NCI-H2107 treated with DMSO at 0.1 percent for 48 hours (cell line): ENCODE measurements at regions not wholly inside any gene's neighbourhood (a gene's known extent, or its start where the extent isn't known, plus 50 kb on each side); places are given as distances from the start of the nearest gene placed in this dataset.

Experiments used
- DNase-seq: peaks from one replicate; lab custom pipeline; 2025; ENCODE audit not compliant: unreplicated experiment; lab: John Stamatoyannopoulos, UW

DNA sequence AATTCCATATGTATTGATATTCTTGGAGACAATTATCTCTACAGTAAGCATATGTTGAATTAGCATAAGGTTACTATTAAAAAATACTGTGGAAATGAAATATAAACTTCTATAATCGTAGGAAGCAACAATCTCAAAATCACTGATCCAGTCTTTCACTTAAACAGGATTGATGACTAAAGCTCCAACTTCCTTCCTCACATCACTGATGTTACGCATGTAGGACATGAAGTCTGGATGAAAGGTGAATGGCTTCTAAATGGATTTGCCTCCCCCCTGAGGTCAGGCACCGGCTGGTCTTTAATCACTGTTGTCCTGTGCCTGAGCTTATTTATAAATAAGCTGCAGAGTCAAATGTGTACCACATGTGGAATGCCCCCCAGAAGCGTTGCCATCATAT lies 157.1 kb upstream of the NFIB start:
- no peak for DNase-seq

GRCh38 chr9:14467675-14468374 lies 153.9 kb upstream of the NFIB start:
- DNase-seq, result no peak

DNA sequence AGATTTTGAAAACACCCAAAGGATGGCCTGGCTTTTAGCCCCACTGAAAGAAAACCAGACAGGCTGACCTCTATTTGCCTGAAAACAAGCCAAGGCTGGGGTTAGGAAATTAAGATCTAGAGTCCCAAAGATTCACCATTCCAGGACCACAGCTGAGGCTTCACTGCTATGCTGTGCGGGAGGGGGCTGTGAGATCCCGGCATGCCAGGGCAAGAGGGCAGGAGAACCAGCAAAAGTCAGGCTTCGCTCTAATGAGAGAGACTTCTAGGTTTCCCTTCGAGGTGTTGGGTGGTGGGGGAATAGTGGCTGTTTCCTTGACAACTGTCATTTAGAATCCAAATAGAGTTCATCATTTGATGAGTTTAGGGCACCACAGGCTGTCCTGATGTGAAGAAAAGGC lies 152.9 kb upstream of the NFIB start:
- DNase-seq, result no peak

GRCh38 chr9:14466429-14466818 lies 152.5 kb upstream of the NFIB start:
- DNase-seq, result no peak

DNA sequence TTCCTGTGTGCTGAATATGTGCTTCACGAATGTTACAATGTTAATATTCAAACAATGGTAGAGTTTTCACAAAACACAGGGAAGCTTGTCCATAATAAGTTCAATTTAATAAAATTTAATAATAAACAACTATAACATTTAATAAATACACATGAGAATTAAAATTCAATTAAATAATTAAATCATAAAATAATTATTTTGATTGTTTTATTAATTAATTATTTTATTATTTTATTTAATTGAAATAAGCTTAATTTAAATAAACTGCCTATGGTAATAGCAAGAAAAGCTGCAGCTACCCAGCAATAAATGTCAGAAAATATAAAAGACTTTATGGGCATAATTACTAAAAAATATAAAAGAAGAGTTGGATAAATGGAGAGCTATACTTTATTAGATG lies 149.0 kb upstream of the NFIB start:
- DNase-seq, result no peak

DNA sequence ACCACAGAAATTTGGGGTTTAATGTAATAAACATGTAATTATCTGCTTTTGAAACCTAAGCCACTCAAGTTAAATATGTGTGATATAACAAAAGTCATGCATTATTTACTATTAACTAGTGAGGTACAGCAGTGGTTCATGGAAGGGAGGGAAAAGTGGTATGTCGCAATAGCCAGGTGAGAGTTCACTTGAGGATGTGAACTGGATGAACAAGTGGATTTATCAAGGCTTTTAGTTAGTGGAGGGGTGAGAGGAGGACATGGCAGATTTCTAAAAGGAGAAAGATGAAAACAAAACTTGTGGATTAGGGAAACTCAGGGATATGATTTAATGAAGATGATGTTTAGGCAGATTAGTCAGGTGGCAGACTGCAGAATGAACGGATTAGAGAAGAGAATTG lies 141.3 kb upstream of the NFIB start:
- no peak for DNase-seq

DNA sequence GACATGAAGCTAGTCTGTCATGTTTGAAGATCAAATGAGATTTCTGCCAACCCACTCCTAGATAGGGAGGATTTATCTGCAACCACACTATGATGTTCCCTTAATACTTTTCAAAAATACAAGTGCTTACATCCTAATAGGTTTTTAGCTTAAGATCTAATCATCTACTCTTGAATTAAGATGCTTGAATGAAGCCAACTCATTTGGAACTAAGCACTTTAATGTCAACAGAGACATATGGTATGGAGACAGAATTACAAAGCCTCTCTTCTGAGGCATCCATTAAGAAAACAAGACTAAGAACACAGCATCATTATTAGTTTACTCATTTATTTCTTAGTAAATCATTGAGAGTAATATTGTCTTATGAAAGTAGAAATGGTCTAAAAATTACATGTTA lies 139.3 kb upstream of the NFIB start:
- DNase-seq, result no peak

DNA sequence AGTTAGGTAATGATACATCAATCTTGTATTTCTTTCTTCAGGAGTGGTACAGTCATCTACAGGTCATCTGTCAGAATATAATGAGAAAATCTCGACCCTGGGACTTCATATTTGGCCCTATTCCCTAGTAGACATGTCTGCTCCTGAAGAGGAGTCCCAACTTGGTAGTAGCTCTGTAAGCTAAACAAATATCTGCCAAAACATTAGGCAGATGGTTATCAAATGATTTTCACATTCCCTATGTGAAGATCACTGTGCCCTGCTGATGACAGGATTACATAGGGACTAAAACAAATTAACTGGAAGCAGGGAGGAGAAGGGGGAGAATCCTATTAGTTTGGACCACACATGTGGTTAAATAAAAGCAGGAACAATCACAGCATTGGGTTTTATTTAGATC lies 138.6 kb upstream of the NFIB start:
- DNase-seq, result no peak

GRCh38 chr9:14451949-14452348 lies 138.0 kb upstream of the NFIB start:
- DNase-seq, result no peak

- no peak for DNase-seq
Measured at GRCh38 chr9:14447103-14447502, 133.2 kb upstream of the NFIB start.

- DNase-seq, result no peak
Measured at GRCh38 chr9:14445946-14446345, 132.0 kb upstream of the NFIB start.

GRCh38 chr9:14442956-14443355 lies 129.0 kb upstream of the NFIB start:
- no peak for DNase-seq

DNA sequence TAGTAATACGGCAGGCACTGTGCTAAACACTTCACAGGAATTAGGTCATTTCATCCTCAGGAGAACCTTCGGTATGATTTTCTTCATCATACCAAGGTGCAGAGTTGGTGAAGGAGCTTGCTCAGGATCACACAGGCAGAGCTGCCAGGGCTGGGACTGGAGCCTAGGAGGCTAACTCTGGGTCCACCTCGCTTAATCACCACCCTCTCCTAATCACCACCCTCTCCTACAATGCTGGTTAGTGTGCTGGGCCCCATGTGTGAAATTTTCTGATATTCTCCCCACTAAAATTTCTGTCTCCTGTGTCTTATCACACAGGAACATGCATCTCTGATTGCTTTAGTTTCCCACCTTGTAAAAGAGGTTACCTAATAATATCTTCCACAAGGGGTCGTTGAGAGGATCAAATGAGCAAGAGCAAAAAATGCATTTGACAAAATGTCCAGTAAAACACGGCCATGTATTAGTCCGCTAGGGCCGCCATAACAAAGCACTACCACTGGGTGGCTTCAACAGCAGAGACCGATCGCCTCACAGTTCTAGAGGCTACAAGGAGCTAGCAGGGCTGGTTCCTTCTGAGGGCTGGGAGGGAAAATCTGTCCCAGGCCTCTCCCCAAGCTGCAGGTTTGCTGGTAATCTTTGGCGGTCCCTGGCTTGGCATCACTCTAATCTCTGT lies 128.2 kb upstream of the NFIB start:
- no peak for DNase-seq

DNA sequence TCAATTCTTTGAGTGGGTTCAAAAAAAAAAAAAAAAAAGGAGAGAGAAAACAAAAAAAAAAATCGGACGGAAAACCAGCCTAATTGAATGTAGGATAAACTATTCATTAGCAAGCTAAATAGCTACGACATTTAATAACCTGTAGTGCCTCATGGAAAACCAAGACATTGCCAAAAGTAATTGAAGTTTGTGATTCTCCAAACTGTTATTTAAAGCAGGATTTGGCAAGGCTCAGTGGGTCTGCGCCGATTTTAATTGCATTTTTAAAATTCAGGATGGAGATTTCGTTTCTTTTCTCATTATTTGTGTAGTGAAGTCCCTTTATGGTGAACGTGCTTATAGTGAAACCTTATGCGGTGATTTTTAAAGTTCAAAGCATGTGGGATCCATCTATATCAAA lies 127.2 kb upstream of the NFIB start:
- DNase-seq, result no peak

DNA sequence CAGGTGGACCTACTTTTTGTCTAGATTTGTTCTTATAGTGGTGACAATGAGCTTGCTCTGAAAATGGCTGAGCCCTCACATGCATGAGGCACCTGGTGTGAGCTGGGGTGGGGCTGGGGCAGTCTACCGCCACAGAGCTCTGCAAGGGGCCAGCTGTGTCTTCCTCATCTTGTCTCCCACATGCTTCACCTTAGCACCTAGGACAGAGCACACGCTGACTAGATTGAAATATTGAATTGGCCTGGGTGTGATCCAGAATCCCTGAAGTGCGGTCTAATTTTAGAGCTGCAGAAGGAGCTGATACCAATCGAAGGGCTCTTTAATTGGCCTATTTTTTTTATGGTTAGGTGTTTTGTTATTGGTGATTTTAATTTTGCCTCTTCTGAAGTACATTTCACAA lies 126.1 kb upstream of the NFIB start:
- DNase-seq, result no peak

GRCh38 chr9:14439555-14439954 lies 125.6 kb upstream of the NFIB start:
- no peak for DNase-seq

- DNase-seq, result no peak
Measured at GRCh38 chr9:14438232-14439021, 124.5 kb upstream of the NFIB start.

DNA sequence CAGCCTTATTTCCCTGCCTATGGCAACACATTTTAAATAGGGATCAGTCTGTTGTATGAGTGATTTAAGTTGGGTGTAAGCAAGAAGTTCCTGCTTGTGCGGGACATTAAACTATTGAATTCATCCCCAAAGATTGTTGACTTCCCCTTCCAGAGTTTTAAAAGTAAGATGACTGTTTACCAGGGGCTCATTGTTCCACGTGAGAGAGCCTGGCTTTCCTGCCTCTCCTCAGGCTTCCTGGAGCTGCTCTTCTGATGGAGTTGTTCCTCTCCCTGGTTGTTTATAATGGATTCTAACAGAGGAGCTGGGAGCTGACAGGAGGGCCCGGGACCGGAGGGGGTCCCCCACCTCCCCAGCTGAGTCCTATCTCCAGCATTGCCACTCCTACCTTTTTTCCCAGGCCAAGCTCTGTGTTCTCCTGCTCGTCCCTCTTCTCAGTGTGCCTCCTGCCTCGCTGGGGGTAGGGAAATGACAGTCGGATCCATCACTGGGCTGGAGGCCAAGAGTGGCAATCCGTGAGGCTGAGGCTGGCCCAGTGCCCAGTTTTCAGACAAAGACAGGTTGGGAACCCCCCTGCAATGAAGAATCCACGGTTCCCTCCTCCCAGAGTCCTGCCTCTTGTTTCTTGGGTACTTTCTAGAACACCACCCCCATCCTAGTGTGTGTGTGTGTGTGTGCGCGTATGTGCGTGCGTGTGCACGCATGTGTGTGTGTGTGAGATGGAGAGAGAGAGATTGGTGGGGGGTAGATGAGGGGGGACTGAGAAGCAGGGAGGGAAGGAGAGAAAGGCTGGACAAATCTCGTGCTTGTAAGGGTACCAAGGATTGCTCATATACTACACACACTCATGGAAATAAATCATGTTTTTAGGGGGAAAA lies 123.7 kb upstream of the NFIB start:
- DNase-seq, result peak; percentile 61

- no peak for DNase-seq
Measured at GRCh38 chr9:14435871-14436270, 121.9 kb upstream of the NFIB start.

DNA sequence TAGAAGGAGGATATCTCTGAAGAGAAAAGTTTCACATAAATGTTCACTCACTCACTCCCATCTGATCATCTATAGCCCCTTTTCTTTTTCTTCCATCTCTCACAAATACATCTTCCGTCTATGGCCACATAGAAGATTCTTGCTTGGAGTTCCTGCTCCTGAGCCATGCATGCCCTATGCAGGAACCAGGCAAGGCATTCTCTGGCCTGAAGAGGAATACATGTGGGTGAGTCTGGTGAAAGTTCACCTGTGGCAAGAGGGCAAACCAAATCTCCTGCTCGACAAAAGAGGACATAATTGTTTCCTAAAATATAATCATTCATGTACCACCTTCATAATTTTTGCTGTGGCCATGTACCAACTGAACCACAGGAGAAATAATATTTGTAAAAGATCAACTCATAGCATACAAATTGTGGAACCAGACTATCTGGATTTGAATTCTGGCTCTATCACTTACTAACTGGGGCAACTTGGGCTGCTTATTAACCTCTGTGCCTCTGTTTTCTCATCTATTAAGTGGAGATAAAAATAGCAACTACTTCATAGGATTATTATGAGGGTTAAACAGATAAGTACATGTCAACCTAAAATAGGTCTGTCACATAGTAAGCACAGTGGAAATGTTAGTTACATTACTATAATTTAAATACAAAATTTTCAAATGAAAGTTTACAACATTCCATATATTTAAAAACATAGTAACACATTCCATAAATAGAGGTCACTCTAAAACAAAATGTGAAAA lies 121.2 kb upstream of the NFIB start:
- no peak for DNase-seq

DNA sequence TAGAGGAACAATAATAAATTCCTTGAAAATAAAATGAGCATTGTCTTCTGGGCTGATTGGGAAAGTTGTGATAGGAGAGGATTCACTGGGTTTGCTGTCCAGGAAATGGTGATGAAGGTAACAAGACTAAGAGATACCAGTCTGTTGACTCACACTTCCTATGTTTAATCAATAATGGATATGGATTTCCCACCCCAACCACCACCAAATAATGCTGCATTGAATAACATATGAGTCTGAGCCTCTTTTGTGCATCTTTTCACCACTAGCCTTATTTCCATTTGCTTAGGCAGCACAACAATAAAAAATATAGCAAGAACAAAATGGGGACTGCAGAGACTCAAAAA lies 120.2 kb upstream of the NFIB start:
- no peak for DNase-seq
